Endothelial cell of umbilical vein (primary cell): ENCODE measurements at regions not wholly inside any gene's neighbourhood (a gene's known extent, or its start where the extent isn't known, plus 50 kb on each side); places are given as distances from the start of the nearest gene placed in this dataset.

Experiments used
- BruUV-seq: library from RNA; stranded (reverse); fragments of 400-500 nt; replicated peaks from 2 replicates; lab custom pipeline; 2021; lab: Mats Ljungman, UMichigan
- CTCF ChIA-PET: fragments of 300-600, 350-600 bp; sonication (Branson Sonifier 250); formaldehyde crosslinking; loops from one replicate; lab custom pipeline; 2021; ENCODE audit warnings: antibody characterized with exemption, inconsistent platforms; lab: Charles Lee
- POLR2A ChIA-PET: fragments of 300-600, 350-600 bp; sonication (Branson Sonifier 250); formaldehyde crosslinking; loops from one replicate; lab custom pipeline; 2021; ENCODE audit warnings: antibody characterized with exemption, inconsistent platforms; lab: Charles Lee
- DNase-seq: peaks from one replicate; pipeline ENCODE4 v3.0.0-alpha.2; 2011; ENCODE audit warnings: low read depth, low spot score
- FAIRE-seq: peaks from 2 replicates; lab custom pipeline; 2011; peaks lifted over from hg19 to GRCh38; lab: Jason Lieb, UNC
- H2AFZ ChIP-seq: 2 replicates; pipeline ENCODE4 v1.6.0; 2012; ENCODE audit warnings: low read depth, low read length, control low read depth, inconsistent platforms
- H3K27ac ChIP-seq: 2 replicates; pipeline ENCODE4 v1.5.1; 2011; ENCODE audit warnings: low read depth, mild to moderate bottlenecking, control low read depth, low read length, moderate library complexity; ENCODE audit not compliant: insufficient read depth
- H3K27me3 ChIP-seq, 2 experiments: 2 replicates each; pipeline versions ENCODE4 v1.6.0 to v1.6.1; 2011; ENCODE audit warnings: low read length in 2 of 2, mixed read lengths in 1 of 2; ENCODE audit not compliant: control insufficient read depth in 2 of 2, insufficient read depth in 2 of 2
- H3K36me3 ChIP-seq, 2 experiments: 2 replicates in 1 of 2; 3 replicates in 1 of 2; pipeline ENCODE4 v1.5.1; 2011; ENCODE audit warnings: low read length in 2 of 2, mild to moderate bottlenecking in 1 of 2, moderate library complexity in 1 of 2; ENCODE audit not compliant: control insufficient read depth in 2 of 2, insufficient read depth in 2 of 2; ENCODE audit errors: extremely low read depth in 1 of 2
- H3K4me1 ChIP-seq: 3 replicates; pipeline ENCODE4 v1.5.1; 2011; ENCODE audit warnings: mild to moderate bottlenecking, low read length; ENCODE audit not compliant: control insufficient read depth, insufficient read depth; ENCODE audit errors: extremely low read depth
- H3K4me2 ChIP-seq: 2 replicates; pipeline ENCODE4 v1.6.1; 2011; ENCODE audit warnings: low read length, control low read depth, mixed read lengths; ENCODE audit not compliant: insufficient read depth
- H3K4me3 ChIP-seq, 3 experiments: fragments of 200-600 bp in 1 of 3; sonication (generic), shearing (Covaris generic) in 1 of 3; replicated peaks in 1 of 3; 2 replicates each; pipeline ENCODE4 v1.5.1; 2011 to 2016; ENCODE audit warnings: control low read depth in 3 of 3, low read length in 3 of 3, mild to moderate bottlenecking in 2 of 3, inconsistent platforms in 1 of 3, low read depth in 1 of 3, moderate library complexity in 1 of 3; ENCODE audit not compliant: insufficient read depth in 1 of 3
- H3K79me2 ChIP-seq: 2 replicates; pipeline ENCODE4 v1.6.0; 2012; ENCODE audit warnings: low read length, inconsistent platforms; ENCODE audit not compliant: control insufficient read depth, insufficient read depth
- H3K9ac ChIP-seq: replicated peaks from 2 replicates; pipeline ENCODE3; 2011; ENCODE audit warnings: low read length, control low read depth; ENCODE audit not compliant: insufficient read depth; ENCODE audit errors: extremely low read depth
- H3K9me1 ChIP-seq: replicated peaks from 3 replicates; pipeline ENCODE4 v1.6.0; 2011; ENCODE audit warnings: mild to moderate bottlenecking, low read length; ENCODE audit not compliant: control insufficient read depth, insufficient read depth; ENCODE audit errors: extremely low read depth
- H3K9me3 ChIP-seq: replicated peaks from 2 replicates; pipeline ENCODE4 v1.5.1; 2012; ENCODE audit warnings: low read length, inconsistent platforms; ENCODE audit not compliant: control insufficient read depth, insufficient read depth
- H4K20me1 ChIP-seq: replicated peaks from 2 replicates; pipeline ENCODE3; 2011; ENCODE audit warnings: mild to moderate bottlenecking, low read length; ENCODE audit not compliant: control insufficient read depth, insufficient read depth; ENCODE audit errors: extremely low read depth
- EZH2 ChIP-seq: IDR thresholded peaks from 2 replicates; pipeline ENCODE4 v1.6.1; 2012; ENCODE audit warnings: borderline replicate concordance, low read depth, mild to moderate bottlenecking, moderate library complexity, low read length, inconsistent platforms; ENCODE audit not compliant: severe bottlenecking
- FOS ChIP-seq: IDR thresholded peaks from 2 replicates; pipeline ENCODE4 v1.6.1; 2011; ENCODE audit warnings: mild to moderate bottlenecking, low read length, moderate library complexity, borderline replicate concordance; ENCODE audit not compliant: insufficient read depth
- GATA2 ChIP-seq: IDR thresholded peaks from 2 replicates; pipeline ENCODE4 v1.7.0; 2011; ENCODE audit warnings: low read depth, mild to moderate bottlenecking, moderate library complexity, mixed read lengths, low read length; ENCODE audit not compliant: insufficient read length, insufficient read depth
- JUN ChIP-seq: IDR thresholded peaks from 2 replicates; pipeline ENCODE4 v1.6.1; 2011; ENCODE audit warnings: borderline replicate concordance, low read depth; ENCODE audit not compliant: insufficient read length, insufficient read depth
- MYC ChIP-seq: IDR thresholded peaks from one replicate; pipeline ENCODE4 v1.6.1; 2011; ENCODE audit warnings: mild to moderate bottlenecking, low read depth, low read length
- POLR2A ChIP-seq: IDR thresholded peaks from 2 replicates; pipeline ENCODE4 v1.6.1; 2012; ENCODE audit warnings: low read depth, mild to moderate bottlenecking, control low read depth, low read length
- dilution Hi-C: fragments of 300-500 bp; cut with MboI; formaldehyde crosslinking; loops from one replicate; pipeline ENCODE4 v1.15.0; 2019; ENCODE audit warnings: low sequenced_read_pairs; ENCODE audit not compliant: extremely low pct_ligation_motif_present
- intact Hi-C: fragments of 100-400 bp; cut with micrococcal nuclease; formaldehyde crosslinking; loops from one replicate; pipeline ENCODE4 v1.10.0; 2022
- TF ChIP-seq, protein P1 (sequence below), 2 donors: IDR thresholded peaks; 1 replicate in 1 of 2; 2 replicates in 1 of 2; pipeline ENCODE4 v1.5.1; 2011; ENCODE audit warnings: low read length in 2 of 2, mild to moderate bottlenecking in 2 of 2, moderate library complexity in 2 of 2, control low read depth in 1 of 2, inconsistent platforms in 1 of 2, low read depth in 1 of 2; ENCODE audit not compliant: insufficient read depth in 1 of 2; ENCODE audit errors: extremely low read depth in 1 of 2

DNA sequence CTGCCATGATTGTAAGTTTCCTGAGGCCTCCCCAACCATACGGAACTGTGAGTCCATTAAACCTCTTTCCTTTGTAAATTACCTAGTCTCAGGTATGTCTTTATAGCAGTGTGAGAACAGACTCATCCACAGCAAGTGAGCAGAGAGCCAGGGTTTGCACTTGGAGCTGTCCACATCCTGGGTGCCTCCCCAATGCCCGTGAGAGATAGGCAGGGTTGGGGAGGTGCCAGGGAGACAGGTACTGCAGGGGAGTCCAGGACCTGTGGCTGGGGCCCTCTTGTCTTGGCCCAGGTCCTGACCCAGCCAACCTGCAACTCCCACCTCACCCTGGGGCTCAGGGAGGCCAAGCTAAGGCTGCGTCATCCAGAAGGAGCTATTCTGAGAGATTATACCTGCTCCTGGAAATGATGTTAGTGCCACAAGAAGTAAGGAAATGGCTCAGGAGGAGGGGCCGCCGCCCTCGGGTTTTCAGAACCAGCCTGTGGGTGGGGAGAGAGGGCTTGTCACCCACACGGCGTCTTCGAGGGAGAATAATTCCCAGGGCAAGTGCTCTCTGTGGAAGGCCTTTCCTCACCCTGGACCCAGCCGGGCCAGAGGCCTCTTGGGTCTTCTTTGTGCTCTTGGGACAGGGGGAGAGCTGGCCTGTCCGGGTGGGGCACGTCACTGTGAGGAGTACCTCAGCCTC, 66.5 kb downstream of the ADRA2C start:
- POLR2A ChIA-PET, result no interaction called here
- H3K4me1 ChIP-seq, result no peaks in the 10 kb centered on the region
- H3K9ac ChIP-seq, result no peak overlapping the region
- no peak overlapping the region for H3K4me3 ChIP-seq
- H2AFZ ChIP-seq, result no peak overlapping the region
- H3K9me3 ChIP-seq, result no peaks in the 10 kb centered on the region
- no peaks in the 10 kb centered on the region for H3K9me1 ChIP-seq
- intact Hi-C loops, result no loop called here
- no peak overlapping the region for H3K4me2 ChIP-seq
- no peaks in the 10 kb centered on the region for H3K27me3 ChIP-seq
- no peak overlapping the region for H3K27ac ChIP-seq
- FAIRE-seq, result no peak
- CTCF ChIA-PET, result no interaction called here
- H4K20me1 ChIP-seq, result no peaks in the 10 kb centered on the region
- no peaks in the 10 kb centered on the region for H3K36me3 ChIP-seq
- DNase-seq, result no peak
- no TSS peak for BruUV-seq
- dilution Hi-C loops, result no loop called here
- TF ChIP-seq, protein P1, sequence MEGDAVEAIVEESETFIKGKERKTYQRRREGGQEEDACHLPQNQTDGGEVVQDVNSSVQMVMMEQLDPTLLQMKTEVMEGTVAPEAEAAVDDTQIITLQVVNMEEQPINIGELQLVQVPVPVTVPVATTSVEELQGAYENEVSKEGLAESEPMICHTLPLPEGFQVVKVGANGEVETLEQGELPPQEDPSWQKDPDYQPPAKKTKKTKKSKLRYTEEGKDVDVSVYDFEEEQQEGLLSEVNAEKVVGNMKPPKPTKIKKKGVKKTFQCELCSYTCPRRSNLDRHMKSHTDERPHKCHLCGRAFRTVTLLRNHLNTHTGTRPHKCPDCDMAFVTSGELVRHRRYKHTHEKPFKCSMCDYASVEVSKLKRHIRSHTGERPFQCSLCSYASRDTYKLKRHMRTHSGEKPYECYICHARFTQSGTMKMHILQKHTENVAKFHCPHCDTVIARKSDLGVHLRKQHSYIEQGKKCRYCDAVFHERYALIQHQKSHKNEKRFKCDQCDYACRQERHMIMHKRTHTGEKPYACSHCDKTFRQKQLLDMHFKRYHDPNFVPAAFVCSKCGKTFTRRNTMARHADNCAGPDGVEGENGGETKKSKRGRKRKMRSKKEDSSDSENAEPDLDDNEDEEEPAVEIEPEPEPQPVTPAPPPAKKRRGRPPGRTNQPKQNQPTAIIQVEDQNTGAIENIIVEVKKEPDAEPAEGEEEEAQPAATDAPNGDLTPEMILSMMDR (IDR thresholded peaks at IDR 0.05; ENCODE audit: extremely low read depth in 1 of 2, insufficient read depth in 1 of 2, low read depth in 1 of 2, low read length in 2 of 2), result no peak
- no peak for TF ChIP-seq FOS
- TF ChIP-seq EZH2, result no peak
- no peak for TF ChIP-seq POLR2A
- no peak for TF ChIP-seq GATA2
- TF ChIP-seq MYC, result no peak
- no peak for TF ChIP-seq JUN
- H3K79me2 ChIP-seq, result no peaks in the 10 kb centered on the region
